HUES6 (cell line): ENCODE measurements at regions not wholly inside any gene's neighbourhood (a gene's known extent, or its start where the extent isn't known, plus 50 kb on each side); places are given as distances from the start of the nearest gene placed in this dataset.
"Not testable (repeated sequence)": the region's sequence is repeated elsewhere in the genome, so short reads cannot be mapped to it uniquely, and the experiment has no call there.

Source experiments
- H3K27ac ChIP-seq: 2 replicates; pipeline ENCODE4 v1.7.0; 2013; ENCODE audit warnings: low read depth, mild to moderate bottlenecking, low read length, inconsistent platforms
- H3K27me3 ChIP-seq: 2 replicates; pipeline ENCODE4 v1.6.1; 2013; ENCODE audit warnings: low read length; ENCODE audit not compliant: control insufficient read depth, insufficient read depth
- H3K36me3 ChIP-seq: 2 replicates; pipeline ENCODE4 v1.6.1; 2013; ENCODE audit warnings: low read length; ENCODE audit not compliant: control insufficient read depth, insufficient read depth
- H3K4me1 ChIP-seq: 2 replicates; pipeline ENCODE4 v1.6.1; 2013; ENCODE audit warnings: low read length; ENCODE audit not compliant: control insufficient read depth, insufficient read depth
- H3K4me3 ChIP-seq: 2 replicates; pipeline ENCODE4 v1.5.1; 2013; ENCODE audit warnings: low read depth, low read length
- H3K9ac ChIP-seq: one replicate; pipeline ENCODE4 v1.6.1; 2013; ENCODE audit warnings: mild to moderate bottlenecking, low read length
- H3K9me3 ChIP-seq: 2 replicates; pipeline ENCODE4 v1.6.1; 2013; ENCODE audit warnings: low read depth, low read length; ENCODE audit not compliant: control insufficient read depth, insufficient read depth

GRCh38 chr1:105208581-105208980 lies 1458.9 kb downstream of the AMY1C start:
- Histone ChIP-seq H3K36me3 (no peaks in the 10 kb centered on the region), H3K4me1 (no peaks in the 10 kb centered on the region), H3K4me3 (no peak overlapping the region), H3K27ac (no peak overlapping the region), H3K9me3 (no peaks in the 10 kb centered on the region), H3K9ac (no peak overlapping the region), H3K27me3 (no peaks in the 10 kb centered on the region)

GRCh38 chr1:105210747-105211146 lies 1461.0 kb downstream of the AMY1C start:
- no peak overlapping the region for H3K9ac ChIP-seq
- no peak overlapping the region for H3K27ac ChIP-seq
- no peak overlapping the region for H3K4me3 ChIP-seq
- H3K4me1 ChIP-seq: no peaks in the 10 kb centered on the region
- no peaks in the 10 kb centered on the region for H3K36me3 ChIP-seq
- no peaks in the 10 kb centered on the region for H3K9me3 ChIP-seq
- no peaks in the 10 kb centered on the region for H3K27me3 ChIP-seq

- H3K27ac ChIP-seq: no peak overlapping the region
- H3K36me3 ChIP-seq: no peaks in the 10 kb centered on the region
- no peak overlapping the region for H3K4me3 ChIP-seq
- no peaks in the 10 kb centered on the region for H3K27me3 ChIP-seq
- no peaks in the 10 kb centered on the region for H3K4me1 ChIP-seq
- no peak overlapping the region for H3K9ac ChIP-seq
- peaks cover 9% of the 10 kb centered on the region for H3K9me3 ChIP-seq
Observed at GRCh38 chr1:105231378-105231777, 1481.7 kb downstream of the AMY1C start.

GRCh38 chr1:105243411-105243810 lies 1493.7 kb downstream of the AMY1C start:
- Histone ChIP-seq H3K36me3 (no peaks in the 10 kb centered on the region), H3K9ac (no peak overlapping the region), H3K4me3 (no peak overlapping the region), H3K27ac (no peak overlapping the region), H3K4me1 (no peaks in the 10 kb centered on the region), H3K9me3 (no peaks in the 10 kb centered on the region), H3K27me3 (no peaks in the 10 kb centered on the region)

- Histone ChIP-seq H3K36me3 (no peaks in the 10 kb centered on the region), H3K9ac (no peak overlapping the region), H3K27me3 (no peaks in the 10 kb centered on the region), H3K4me1 (no peaks in the 10 kb centered on the region), H3K27ac (no peak overlapping the region), H3K9me3 (no peaks in the 10 kb centered on the region), H3K4me3 (no peak overlapping the region)
Observed at GRCh38 chr1:105243969-105244368, 1494.3 kb downstream of the AMY1C start.

GRCh38 chr1:105254906-105255305 lies 1505.2 kb downstream of the AMY1C start:
- no peak overlapping the region for H3K4me3 ChIP-seq
- H3K27me3 ChIP-seq: no peaks in the 10 kb centered on the region
- no peak overlapping the region for H3K9ac ChIP-seq
- no peaks in the 10 kb centered on the region for H3K9me3 ChIP-seq
- H3K36me3 ChIP-seq: no peaks in the 10 kb centered on the region
- H3K4me1 ChIP-seq: no peaks in the 10 kb centered on the region
- no peak overlapping the region for H3K27ac ChIP-seq

GRCh38 chr1:105260001-105260400 lies 1510.3 kb downstream of the AMY1C start:
- H3K27me3 ChIP-seq: no peaks in the 10 kb centered on the region
- no peaks in the 10 kb centered on the region for H3K4me1 ChIP-seq
- H3K9me3 ChIP-seq: peaks cover 9% of the 10 kb centered on the region; the same call in 1 of the 2 replicates
- no peak overlapping the region for H3K9ac ChIP-seq
- no peaks in the 10 kb centered on the region for H3K36me3 ChIP-seq
- H3K27ac ChIP-seq: no peak overlapping the region
- no peak overlapping the region for H3K4me3 ChIP-seq

GRCh38 chr1:105270966-105271365 lies 1521.3 kb downstream of the AMY1C start:
- Histone ChIP-seq H3K27ac (no peak overlapping the region), H3K36me3 (no peaks in the 10 kb centered on the region), H3K9me3 (no peaks in the 10 kb centered on the region)

GRCh38 chr1:105272376-105272775 lies 1522.7 kb downstream of the AMY1C start:
- not testable (repeated sequence) for H3K36me3 ChIP-seq, H3K4me1 ChIP-seq, H3K9me3 ChIP-seq, H3K9ac ChIP-seq, H3K4me3 ChIP-seq, H3K27ac ChIP-seq, H3K27me3 ChIP-seq

More at GRCh38 chr1:105270966-105271365, 1521.3 kb downstream of the AMY1C start:
- no peaks in the 10 kb centered on the region for H3K27me3 ChIP-seq
- no peak overlapping the region for H3K9ac ChIP-seq
- H3K4me3 ChIP-seq: no peak overlapping the region
- no peaks in the 10 kb centered on the region for H3K4me1 ChIP-seq

- Histone ChIP-seq H3K27ac (no peak overlapping the region), H3K9ac (no peak overlapping the region)
Observed at GRCh38 chr1:105294838-105295237, 1545.1 kb downstream of the AMY1C start.

GRCh38 chr1:105310063-105310462 lies 1560.4 kb downstream of the AMY1C start:
- Histone ChIP-seq H3K9me3 (no peaks in the 10 kb centered on the region), H3K36me3 (no peaks in the 10 kb centered on the region), H3K27me3 (no peaks in the 10 kb centered on the region), H3K4me1 (no peaks in the 10 kb centered on the region), H3K27ac (no peak overlapping the region), H3K9ac (no peak overlapping the region), H3K4me3 (no peak overlapping the region)

More at GRCh38 chr1:105294838-105295237, 1545.1 kb downstream of the AMY1C start:
- no peaks in the 10 kb centered on the region for H3K36me3 ChIP-seq
- H3K9me3 ChIP-seq: no peaks in the 10 kb centered on the region
- H3K4me1 ChIP-seq: no peaks in the 10 kb centered on the region
- H3K4me3 ChIP-seq: no peak overlapping the region
- no peaks in the 10 kb centered on the region for H3K27me3 ChIP-seq

GRCh38 chr1:105317976-105318375 lies 1568.3 kb downstream of the AMY1C start:
- H3K27ac ChIP-seq: no peak overlapping the region

More at GRCh38 chr1:105317976-105318375, 1568.3 kb downstream of the AMY1C start:
- no peaks in the 10 kb centered on the region for H3K4me1 ChIP-seq
- no peak overlapping the region for H3K4me3 ChIP-seq
- no peaks in the 10 kb centered on the region for H3K36me3 ChIP-seq
- H3K9ac ChIP-seq: no peak overlapping the region
- H3K27me3 ChIP-seq: no peaks in the 10 kb centered on the region
- H3K9me3 ChIP-seq: 0 out of 2 replicates have a peak, but pooled peaks cover 4% of the 10 kb centered on the region
